OCI-LY1 (cell line): ENCODE measurements at regions not wholly inside any gene's neighbourhood (a gene's known extent, or its start where the extent isn't known, plus 50 kb on each side); places are given as distances from the start of the nearest gene placed in this dataset.

ENCODE experiments used
- EZH2 ChIP-seq: fragments of 200-600 bp; sonication (generic), shearing (Covaris generic); IDR thresholded peaks from 2 replicates; pipeline ENCODE4 v1.8.0; 2017; ENCODE audit warnings: borderline replicate concordance, mixed run types, mild to moderate bottlenecking, antibody characterized with exemption, low read length, moderate library complexity, mixed read lengths
- TF ChIP-seq, protein P1 (sequence below): fragments of 200-600 bp; sonication (generic), shearing (Covaris generic); IDR thresholded peaks from 2 replicates; pipeline ENCODE4 v1.5.1; 2017; ENCODE audit warnings: mild to moderate bottlenecking, antibody characterized with exemption, low read length, moderate library complexity, mixed read lengths

DNA sequence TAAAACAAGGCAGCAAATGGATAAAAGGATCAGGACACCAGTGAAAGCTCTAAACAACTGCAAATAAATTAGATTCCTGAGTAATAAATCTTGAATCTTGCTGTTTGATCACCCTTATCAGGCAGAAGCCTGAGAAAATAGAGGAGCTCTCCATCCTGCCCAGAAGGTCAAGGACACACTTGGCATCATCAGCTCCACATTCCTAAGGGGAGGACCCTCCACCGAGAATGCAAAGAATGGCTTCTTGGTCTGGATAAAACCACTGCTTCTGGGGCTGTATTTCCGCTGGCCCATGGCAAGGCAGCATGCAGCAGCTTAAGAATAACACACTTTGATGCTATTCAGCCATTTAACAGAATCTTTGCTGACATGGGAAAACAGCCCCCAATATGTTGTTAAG lies 108.9 kb upstream of the TSC22D2 start:
- no peak for TF ChIP-seq EZH2
- TF ChIP-seq, protein P1, sequence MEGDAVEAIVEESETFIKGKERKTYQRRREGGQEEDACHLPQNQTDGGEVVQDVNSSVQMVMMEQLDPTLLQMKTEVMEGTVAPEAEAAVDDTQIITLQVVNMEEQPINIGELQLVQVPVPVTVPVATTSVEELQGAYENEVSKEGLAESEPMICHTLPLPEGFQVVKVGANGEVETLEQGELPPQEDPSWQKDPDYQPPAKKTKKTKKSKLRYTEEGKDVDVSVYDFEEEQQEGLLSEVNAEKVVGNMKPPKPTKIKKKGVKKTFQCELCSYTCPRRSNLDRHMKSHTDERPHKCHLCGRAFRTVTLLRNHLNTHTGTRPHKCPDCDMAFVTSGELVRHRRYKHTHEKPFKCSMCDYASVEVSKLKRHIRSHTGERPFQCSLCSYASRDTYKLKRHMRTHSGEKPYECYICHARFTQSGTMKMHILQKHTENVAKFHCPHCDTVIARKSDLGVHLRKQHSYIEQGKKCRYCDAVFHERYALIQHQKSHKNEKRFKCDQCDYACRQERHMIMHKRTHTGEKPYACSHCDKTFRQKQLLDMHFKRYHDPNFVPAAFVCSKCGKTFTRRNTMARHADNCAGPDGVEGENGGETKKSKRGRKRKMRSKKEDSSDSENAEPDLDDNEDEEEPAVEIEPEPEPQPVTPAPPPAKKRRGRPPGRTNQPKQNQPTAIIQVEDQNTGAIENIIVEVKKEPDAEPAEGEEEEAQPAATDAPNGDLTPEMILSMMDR, result no peak
